ENCODE measurements at regions not wholly inside any gene's neighbourhood (a gene's known extent, or its start where the extent isn't known, plus 50 kb on each side); places are given as distances from the start of the nearest gene placed in this dataset.

GRCh38 chr6:37556881-37557644, 57.4 kb upstream of the CCDC167 start:
- no peak for DNase-seq (ENCODE audit: low read depth)

GRCh38 chr6:37555040-37555781, 55.5 kb upstream of the CCDC167 start:
- DNase-seq (ENCODE audit: low read depth): no peak

- no peak for DNase-seq (ENCODE audit: low read depth)
Measured at GRCh38 chr6:37554480-37554819, 54.8 kb upstream of the CCDC167 start.

- DNase-seq (ENCODE audit: low read depth): no peak
Measured at GRCh38 chr6:37552267-37552666, 52.6 kb upstream of the CCDC167 start.

- DNase-seq (ENCODE audit: low read depth): no peak
Measured at GRCh38 chr6:37551867-37552266, 52.2 kb upstream of the CCDC167 start.

- no peak for DNase-seq (ENCODE audit: low read depth)
Measured at GRCh38 chr6:37551446-37551845, 51.8 kb upstream of the CCDC167 start.

- no peak for DNase-seq (ENCODE audit: low read depth)
Measured at GRCh38 chr6:37551002-37551401, 51.3 kb upstream of the CCDC167 start.

GRCh38 chr6:37550191-37550831, 50.6 kb upstream of the CCDC167 start:
- DNase-seq (ENCODE audit: low read depth): no peak

- DNase-seq (ENCODE audit: low read depth): no peak
Measured at GRCh38 chr6:37549558-37549957, 49.9 kb upstream of the CCDC167 start.

Measured in stimulated activated CD4-positive, alpha-beta T cell treated with anti-CD3 and anti-CD28 coated beads, Interleukin-2, amount 100 ng/mL, for 4 hours (primary cell).